ENCODE measurements at regions not wholly inside any gene's neighbourhood (a gene's known extent, or its start where the extent isn't known, plus 50 kb on each side); places are given as distances from the start of the nearest gene placed in this dataset.

GRCh38 chr4:31043382-31044062 lies 323.4 kb downstream of the PCDH7 start:
- TF ChIP-seq CTCF (IDR thresholded peaks at IDR 0.05) (no peak), POLR2A (IDR thresholded peaks at IDR 0.05) (no peak)
